ENCODE measurements at regions not wholly inside any gene's neighbourhood (a gene's known extent, or its start where the extent isn't known, plus 50 kb on each side); places are given as distances from the start of the nearest gene placed in this dataset.

- Histone ChIP-seq H3K27ac (ENCODE audit: extremely low read depth, low read depth, low read length) (peak overlapping the region; percentile 84; the same call in 1 of the 2 replicates), H3K4me3 (ENCODE audit: low read depth, low read length) (peak overlapping the region; percentile 53), H3K4me1 (ENCODE audit: control insufficient read depth, insufficient read depth, low read length) (peaks cover 46% of the 10 kb centered on the region), H3K9me3 (ENCODE audit: control insufficient read depth, insufficient read depth, low read depth, low read length) (no peaks in the 10 kb centered on the region), H3K36me3 (ENCODE audit: control insufficient read depth in 2 of 2, insufficient read depth in 1 of 2, low read length in 2 of 2) (no peaks in the 10 kb centered on the region)
- ChIA-PET CTCF (interaction anchor here (0.7 to 1.2 kb wide), 6 partner anchors 11 to 432 kb away, joined by 3 to 6 read pairs (median 4); no protein-coding TSS in a partner anchor), POLR2A (interaction anchor here (0.7 kb wide), 1 partner anchor 173 kb away, joined by 3 read pairs; no protein-coding TSS in a partner anchor)
- TF ChIP-seq ZNF24 (tag by site-specific recombination; IDR thresholded peaks at IDR 0.05), result peak; percentile 15; the same call in 1 of the 2 replicates
- TF ChIP-seq, protein P1, sequence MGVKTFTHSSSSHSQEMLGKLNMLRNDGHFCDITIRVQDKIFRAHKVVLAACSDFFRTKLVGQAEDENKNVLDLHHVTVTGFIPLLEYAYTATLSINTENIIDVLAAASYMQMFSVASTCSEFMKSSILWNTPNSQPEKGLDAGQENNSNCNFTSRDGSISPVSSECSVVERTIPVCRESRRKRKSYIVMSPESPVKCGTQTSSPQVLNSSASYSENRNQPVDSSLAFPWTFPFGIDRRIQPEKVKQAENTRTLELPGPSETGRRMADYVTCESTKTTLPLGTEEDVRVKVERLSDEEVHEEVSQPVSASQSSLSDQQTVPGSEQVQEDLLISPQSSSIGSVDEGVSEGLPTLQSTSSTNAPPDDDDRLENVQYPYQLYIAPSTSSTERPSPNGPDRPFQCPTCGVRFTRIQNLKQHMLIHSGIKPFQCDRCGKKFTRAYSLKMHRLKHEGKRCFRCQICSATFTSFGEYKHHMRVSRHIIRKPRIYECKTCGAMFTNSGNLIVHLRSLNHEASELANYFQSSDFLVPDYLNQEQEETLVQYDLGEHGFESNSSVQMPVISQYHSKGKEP (tag by site-specific recombination; IDR thresholded peaks at IDR 0.05), result 0 out of 2 replicates have a peak, but pooled peaks have one; percentile 14
- TF ChIP-seq ZNF341 (tag by site-specific recombination; IDR thresholded peaks at IDR 0.05; ENCODE audit: low read depth), result peak; percentile 39
- TF ChIP-seq, protein P2, sequence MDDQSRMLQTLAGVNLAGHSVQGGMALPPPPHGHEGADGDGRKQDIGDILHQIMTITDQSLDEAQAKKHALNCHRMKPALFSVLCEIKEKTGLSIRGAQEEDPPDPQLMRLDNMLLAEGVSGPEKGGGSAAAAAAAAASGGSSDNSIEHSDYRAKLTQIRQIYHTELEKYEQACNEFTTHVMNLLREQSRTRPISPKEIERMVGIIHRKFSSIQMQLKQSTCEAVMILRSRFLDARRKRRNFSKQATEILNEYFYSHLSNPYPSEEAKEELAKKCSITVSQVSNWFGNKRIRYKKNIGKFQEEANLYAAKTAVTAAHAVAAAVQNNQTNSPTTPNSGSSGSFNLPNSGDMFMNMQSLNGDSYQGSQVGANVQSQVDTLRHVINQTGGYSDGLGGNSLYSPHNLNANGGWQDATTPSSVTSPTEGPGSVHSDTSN (CRISPR knock-in tag; IDR thresholded peaks at IDR 0.05), result no peak
- TF ChIP-seq EGR2 (tag by site-specific recombination; IDR thresholded peaks at IDR 0.05; ENCODE audit: low read depth), result peak; percentile 57
- TF ChIP-seq ZNF580 (tag by site-specific recombination; IDR thresholded peaks at IDR 0.05), result peak; percentile 76; the same call in 1 of the 2 replicates
- 0 out of 2 replicates have a peak, but pooled peaks have one; percentile 20 for TF ChIP-seq ZBTB7A (tag by site-specific recombination; IDR thresholded peaks at IDR 0.05; ENCODE audit: low read depth)
- peak; percentile 24 for TF ChIP-seq ZNF610 (tag by site-specific recombination; IDR thresholded peaks at IDR 0.05; ENCODE audit: borderline replicate concordance)
- TF ChIP-seq ZNF555 (tag by site-specific recombination; conservative IDR thresholded peaks at IDR 0.05), result no peak
- peak; percentile 86 for TF ChIP-seq ZNF324 (tag by site-specific recombination; IDR thresholded peaks at IDR 0.05)
- TF ChIP-seq IKZF3 (tag by site-specific recombination; IDR thresholded peaks at IDR 0.05), result peak; percentile 94
- peak; percentile 88 for TF ChIP-seq HIC1 (tag by site-specific recombination; IDR thresholded peaks at IDR 0.05)
- no peak for TF ChIP-seq ZNF138 (tag by site-specific recombination; IDR thresholded peaks at IDR 0.05; ENCODE audit: borderline replicate concordance)
- TF ChIP-seq ZNF121 (tag by site-specific recombination; IDR thresholded peaks at IDR 0.05), result 0 out of 2 replicates have a peak, but pooled peaks have one; percentile 9
- no peak for TF ChIP-seq PRDM10 (tag by site-specific recombination; IDR thresholded peaks at IDR 0.05)
- TF ChIP-seq, protein P3, sequence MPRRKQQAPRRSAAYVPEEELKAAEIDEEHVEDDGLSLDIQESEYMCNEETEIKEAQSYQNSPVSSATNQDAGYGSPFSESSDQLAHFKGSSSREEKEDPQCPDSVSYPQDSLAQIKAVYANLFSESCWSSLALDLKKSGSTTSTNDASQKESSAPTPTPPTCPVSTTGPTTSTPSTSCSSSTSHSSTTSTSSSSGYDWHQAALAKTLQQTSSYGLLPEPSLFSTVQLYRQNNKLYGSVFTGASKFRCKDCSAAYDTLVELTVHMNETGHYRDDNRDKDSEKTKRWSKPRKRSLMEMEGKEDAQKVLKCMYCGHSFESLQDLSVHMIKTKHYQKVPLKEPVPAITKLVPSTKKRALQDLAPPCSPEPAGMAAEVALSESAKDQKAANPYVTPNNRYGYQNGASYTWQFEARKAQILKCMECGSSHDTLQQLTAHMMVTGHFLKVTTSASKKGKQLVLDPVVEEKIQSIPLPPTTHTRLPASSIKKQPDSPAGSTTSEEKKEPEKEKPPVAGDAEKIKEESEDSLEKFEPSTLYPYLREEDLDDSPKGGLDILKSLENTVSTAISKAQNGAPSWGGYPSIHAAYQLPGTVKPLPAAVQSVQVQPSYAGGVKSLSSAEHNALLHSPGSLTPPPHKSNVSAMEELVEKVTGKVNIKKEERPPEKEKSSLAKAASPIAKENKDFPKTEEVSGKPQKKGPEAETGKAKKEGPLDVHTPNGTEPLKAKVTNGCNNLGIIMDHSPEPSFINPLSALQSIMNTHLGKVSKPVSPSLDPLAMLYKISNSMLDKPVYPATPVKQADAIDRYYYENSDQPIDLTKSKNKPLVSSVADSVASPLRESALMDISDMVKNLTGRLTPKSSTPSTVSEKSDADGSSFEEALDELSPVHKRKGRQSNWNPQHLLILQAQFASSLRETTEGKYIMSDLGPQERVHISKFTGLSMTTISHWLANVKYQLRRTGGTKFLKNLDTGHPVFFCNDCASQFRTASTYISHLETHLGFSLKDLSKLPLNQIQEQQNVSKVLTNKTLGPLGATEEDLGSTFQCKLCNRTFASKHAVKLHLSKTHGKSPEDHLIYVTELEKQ (tag by site-specific recombination; IDR thresholded peaks at IDR 0.05; ENCODE audit: borderline replicate concordance), result peak; percentile 18; the same call in 1 of the 2 replicates
- TF ChIP-seq, protein P4, sequence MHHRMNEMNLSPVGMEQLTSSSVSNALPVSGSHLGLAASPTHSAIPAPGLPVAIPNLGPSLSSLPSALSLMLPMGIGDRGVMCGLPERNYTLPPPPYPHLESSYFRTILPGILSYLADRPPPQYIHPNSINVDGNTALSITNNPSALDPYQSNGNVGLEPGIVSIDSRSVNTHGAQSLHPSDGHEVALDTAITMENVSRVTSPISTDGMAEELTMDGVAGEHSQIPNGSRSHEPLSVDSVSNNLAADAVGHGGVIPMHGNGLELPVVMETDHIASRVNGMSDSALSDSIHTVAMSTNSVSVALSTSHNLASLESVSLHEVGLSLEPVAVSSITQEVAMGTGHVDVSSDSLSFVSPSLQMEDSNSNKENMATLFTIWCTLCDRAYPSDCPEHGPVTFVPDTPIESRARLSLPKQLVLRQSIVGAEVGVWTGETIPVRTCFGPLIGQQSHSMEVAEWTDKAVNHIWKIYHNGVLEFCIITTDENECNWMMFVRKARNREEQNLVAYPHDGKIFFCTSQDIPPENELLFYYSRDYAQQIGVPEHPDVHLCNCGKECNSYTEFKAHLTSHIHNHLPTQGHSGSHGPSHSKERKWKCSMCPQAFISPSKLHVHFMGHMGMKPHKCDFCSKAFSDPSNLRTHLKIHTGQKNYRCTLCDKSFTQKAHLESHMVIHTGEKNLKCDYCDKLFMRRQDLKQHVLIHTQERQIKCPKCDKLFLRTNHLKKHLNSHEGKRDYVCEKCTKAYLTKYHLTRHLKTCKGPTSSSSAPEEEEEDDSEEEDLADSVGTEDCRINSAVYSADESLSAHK (tag by site-specific recombination; IDR thresholded peaks at IDR 0.05), result peak; percentile 5; the same call in 1 of the 2 replicates
- TF ChIP-seq SCRT1 (tag by site-specific recombination; IDR thresholded peaks at IDR 0.05; ENCODE audit: borderline replicate concordance), result peak; percentile 98
- peak; percentile 81 for TF ChIP-seq ZNF76 (tag by site-specific recombination; IDR thresholded peaks at IDR 0.05; ENCODE audit: borderline replicate concordance, low read depth)
- peak; percentile 99 for TF ChIP-seq GLIS2 (tag by site-specific recombination; IDR thresholded peaks at IDR 0.05)
Measured at GRCh38 chr19:30226464-30227011, 145.6 kb upstream of the ZNF536 start.
